ENCODE measurements at regions not wholly inside any gene's neighbourhood (a gene's known extent, or its start where the extent isn't known, plus 50 kb on each side); places are given as distances from the start of the nearest gene placed in this dataset.
"Not testable (repeated sequence)": the region's sequence is repeated elsewhere in the genome, so short reads cannot be mapped to it uniquely, and the experiment has no call there.

- not testable (repeated sequence) for DNase-seq (ENCODE audit: low read depth in 1 of 2, low spot score in 1 of 2)
These were observed 61.7 kb downstream of the RHOU start for GRCh38 chr1:228796945-228797344.

GRCh38 chr1:228798035-228798434 lies 62.8 kb downstream of the RHOU start:
- no peak for DNase-seq (ENCODE audit: low read depth in 1 of 2, low spot score in 1 of 2)

- DNase-seq (ENCODE audit: low read depth in 1 of 2, low spot score in 1 of 2), result no peak
These were observed 63.3 kb downstream of the RHOU start for GRCh38 chr1:228798548-228798947.

- DNase-seq (ENCODE audit: low read depth in 1 of 2, low spot score in 1 of 2), result no peak
These were observed 64.6 kb downstream of the RHOU start for GRCh38 chr1:228799924-228800323.

GRCh38 chr1:228801068-228801467 lies 65.8 kb downstream of the RHOU start:
- DNase-seq (ENCODE audit: low read depth in 1 of 2, low spot score in 1 of 2), result no peak

GRCh38 chr1:228802386-228803220 lies 67.3 kb downstream of the RHOU start:
- DNase-seq (ENCODE audit: low read depth in 1 of 2, low spot score in 1 of 2), result no peak

- no peak for DNase-seq (ENCODE audit: low read depth in 1 of 2, low spot score in 1 of 2)
These were observed 68.1 kb downstream of the RHOU start for GRCh38 chr1:228803421-228803820.

GRCh38 chr1:228804173-228804572 lies 68.9 kb downstream of the RHOU start:
- DNase-seq (ENCODE audit: low read depth in 1 of 2, low spot score in 1 of 2), result no peak

GRCh38 chr1:228804640-228805413 lies 69.5 kb downstream of the RHOU start:
- no peak for DNase-seq (ENCODE audit: low read depth in 1 of 2, low spot score in 1 of 2)

GRCh38 chr1:228807904-228808605 lies 72.8 kb downstream of the RHOU start:
- no peak for DNase-seq (ENCODE audit: low read depth in 1 of 2, low spot score in 1 of 2)

GRCh38 chr1:228809621-228810394 lies 74.5 kb downstream of the RHOU start:
- DNase-seq (ENCODE audit: low read depth in 1 of 2, low spot score in 1 of 2), result no peak

- DNase-seq (ENCODE audit: low read depth in 1 of 2, low spot score in 1 of 2), result no peak
These were observed 75.1 kb downstream of the RHOU start for GRCh38 chr1:228810395-228810758.

- DNase-seq (ENCODE audit: low read depth in 1 of 2, low spot score in 1 of 2), result no peak
These were observed 75.8 kb downstream of the RHOU start for GRCh38 chr1:228810878-228811711.

- no peak for DNase-seq (ENCODE audit: low read depth in 1 of 2, low spot score in 1 of 2)
These were observed 76.5 kb downstream of the RHOU start for GRCh38 chr1:228811712-228812305.

- DNase-seq (ENCODE audit: low read depth in 1 of 2, low spot score in 1 of 2), result no peak
These were observed 77.7 kb downstream of the RHOU start for GRCh38 chr1:228812961-228813360.

GRCh38 chr1:228814176-228814575 lies 78.9 kb downstream of the RHOU start:
- no peak for DNase-seq (ENCODE audit: low read depth in 1 of 2, low spot score in 1 of 2)

- DNase-seq (ENCODE audit: low read depth in 1 of 2, low spot score in 1 of 2), result no peak
These were observed 83.0 kb downstream of the RHOU start for GRCh38 chr1:228818296-228818695.

- no peak for DNase-seq (ENCODE audit: low read depth in 1 of 2, low spot score in 1 of 2)
These were observed 83.8 kb downstream of the RHOU start for GRCh38 chr1:228818928-228819630.

GRCh38 chr1:228821252-228821651 lies 86.0 kb downstream of the RHOU start:
- DNase-seq (ENCODE audit: low read depth in 1 of 2, low spot score in 1 of 2), result no peak
